Astrocyte (in vitro differentiated cells and primary cell): ENCODE measurements at regions not wholly inside any gene's neighbourhood (a gene's known extent, or its start where the extent isn't known, plus 50 kb on each side); places are given as distances from the start of the nearest gene placed in this dataset.

Experiments used
- DNase-seq: peaks from one replicate; pipeline ENCODE4 v3.0.0-alpha.2; 2010; ENCODE audit warnings: low read depth
- FAIRE-seq: peaks from 2 replicates; lab custom pipeline; 2011; peaks lifted over from hg19 to GRCh38; lab: Jason Lieb, UNC
- H2AFZ ChIP-seq: 2 replicates; pipeline ENCODE4 v1.6.0; 2012; ENCODE audit warnings: low read depth, low read length, inconsistent platforms
- H3K27ac ChIP-seq: 2 replicates; pipeline ENCODE4 v1.5.1; 2011; ENCODE audit warnings: low read depth, low read length, inconsistent platforms
- H3K27me3 ChIP-seq: 2 replicates; pipeline ENCODE4 v1.6.0; 2011; ENCODE audit warnings: low read length, inconsistent platforms; ENCODE audit not compliant: insufficient read depth
- H3K36me3 ChIP-seq: 2 replicates; pipeline ENCODE4 v1.5.1; 2011; ENCODE audit warnings: low read length, inconsistent platforms; ENCODE audit not compliant: insufficient read depth
- H3K4me1 ChIP-seq: 2 replicates; pipeline ENCODE4 v1.5.1; 2011; ENCODE audit warnings: low read length, inconsistent platforms; ENCODE audit not compliant: insufficient read depth
- H3K4me2 ChIP-seq: 2 replicates; pipeline ENCODE4 v1.6.0; 2012; ENCODE audit warnings: low read length, inconsistent platforms
- H3K4me3 ChIP-seq: 2 replicates; pipeline ENCODE4 v1.5.1; 2011; ENCODE audit warnings: low read depth, mild to moderate bottlenecking, low read length, inconsistent platforms; ENCODE audit not compliant: insufficient read depth
- H3K79me2 ChIP-seq: 2 replicates; pipeline ENCODE4 v1.6.0; 2012; ENCODE audit warnings: mild to moderate bottlenecking, low read length, inconsistent platforms; ENCODE audit not compliant: insufficient read depth
- H3K9ac ChIP-seq: 2 replicates; pipeline ENCODE4 v1.6.0; 2012; ENCODE audit warnings: mild to moderate bottlenecking, low read length, inconsistent platforms
- H3K9me3 ChIP-seq: 2 replicates; pipeline ENCODE4 v1.5.1; 2012; ENCODE audit warnings: low read depth, mild to moderate bottlenecking, low read length, inconsistent platforms; ENCODE audit not compliant: insufficient read depth
- H4K20me1 ChIP-seq: 2 replicates; pipeline ENCODE4 v1.6.0; 2012; ENCODE audit warnings: low read length, inconsistent platforms; ENCODE audit not compliant: insufficient read depth
- H3K27ac Mint-ChIP-seq: one replicate; pipeline ENCODE4 v1.8.0; 2021; ENCODE audit warnings: mild to moderate bottlenecking, mixed read lengths; ENCODE audit not compliant: unreplicated experiment
- H3K27me3 Mint-ChIP-seq: one replicate; pipeline ENCODE4 v1.8.0; 2021; ENCODE audit warnings: low read depth, mixed read lengths; ENCODE audit not compliant: unreplicated experiment
- H3K36me3 Mint-ChIP-seq: one replicate; pipeline ENCODE4 v1.8.0; 2021; ENCODE audit warnings: low read depth, mixed read lengths; ENCODE audit not compliant: unreplicated experiment
- H3K4me1 Mint-ChIP-seq: one replicate; pipeline ENCODE4 v1.8.0; 2021; ENCODE audit warnings: low read depth, mixed read lengths; ENCODE audit not compliant: unreplicated experiment
- H3K4me3 Mint-ChIP-seq: one replicate; pipeline ENCODE4 v1.8.0; 2021; ENCODE audit warnings: mild to moderate bottlenecking, moderate library complexity, mixed read lengths; ENCODE audit not compliant: unreplicated experiment
- H3K9me3 Mint-ChIP-seq: one replicate; pipeline ENCODE4 v1.8.0; 2021; ENCODE audit warnings: mild to moderate bottlenecking, mixed read lengths; ENCODE audit not compliant: unreplicated experiment
- EZH2 ChIP-seq: IDR thresholded peaks from 2 replicates; pipeline ENCODE4 v1.6.1; 2012; ENCODE audit warnings: mild to moderate bottlenecking, low read length, inconsistent platforms; ENCODE audit not compliant: insufficient read depth
- TF ChIP-seq, protein P1 (sequence below): IDR thresholded peaks from 2 replicates; pipeline ENCODE4 v1.5.1; 2011; ENCODE audit warnings: low read depth, mild to moderate bottlenecking, inconsistent platforms, low read length, moderate library complexity; ENCODE audit not compliant: insufficient read depth

DNA sequence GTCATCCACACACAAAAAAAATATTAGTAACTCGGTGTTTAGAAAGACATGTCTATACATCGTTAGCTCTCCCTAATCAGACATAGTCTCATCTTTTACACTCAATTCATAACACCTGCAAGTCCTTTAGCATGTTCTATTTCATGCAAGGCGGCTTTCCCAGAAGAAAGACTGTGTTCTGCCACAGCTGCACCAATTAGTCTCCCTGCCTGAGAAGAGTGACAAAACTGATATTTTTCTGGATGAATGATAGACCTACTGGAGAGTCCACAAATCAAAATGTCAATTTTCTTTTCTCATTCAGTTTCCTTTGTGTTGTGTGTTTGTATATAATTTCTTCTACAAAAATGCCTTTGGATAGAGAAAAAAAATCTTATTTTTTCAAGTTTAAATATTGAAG is 435.8 kb upstream of the EPHA3 start:
- no peak for FAIRE-seq
- H3K27ac ChIP-seq = no peak overlapping the region

DNA sequence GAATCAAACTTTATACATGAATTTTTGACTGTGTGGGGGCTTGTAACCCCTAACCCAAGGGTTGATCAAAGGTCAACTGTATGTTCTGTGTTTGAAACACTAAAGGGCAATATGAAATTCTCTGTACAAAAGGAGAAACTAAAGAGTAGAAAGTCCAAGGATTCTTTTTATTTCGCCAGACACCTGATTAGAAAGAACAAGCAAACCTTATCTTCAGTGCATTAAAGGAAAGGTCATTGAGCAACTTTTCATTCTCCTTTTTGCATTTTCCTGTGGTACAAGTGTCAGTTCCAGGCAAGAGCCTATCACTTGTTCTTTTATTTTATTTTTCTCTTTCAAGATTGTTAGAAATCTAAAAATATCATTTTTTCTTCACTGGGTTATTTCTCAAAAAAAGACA is 430.1 kb upstream of the EPHA3 start:
- Mint-ChIP-seq H3K36me3 (no peaks in the 10 kb centered on the region), H3K27me3 (no peaks in the 10 kb centered on the region), H3K27ac (no peak overlapping the region), H3K9me3 (peaks cover 3% of the 10 kb centered on the region), H3K4me1 (no peaks in the 10 kb centered on the region), H3K4me3 (no peak overlapping the region)
- Histone ChIP-seq H3K79me2 (no peaks in the 10 kb centered on the region), H3K4me3 (no peak overlapping the region), H3K9me3 (no peaks in the 10 kb centered on the region), H3K27ac (no peak overlapping the region), H3K4me2 (no peak overlapping the region), H3K9ac (no peak overlapping the region), H4K20me1 (no peaks in the 10 kb centered on the region), H2AFZ (no peak overlapping the region), H3K27me3 (no peaks in the 10 kb centered on the region), H3K4me1 (no peaks in the 10 kb centered on the region), H3K36me3 (no peaks in the 10 kb centered on the region)
- FAIRE-seq = no peak
- TF ChIP-seq, protein P1, sequence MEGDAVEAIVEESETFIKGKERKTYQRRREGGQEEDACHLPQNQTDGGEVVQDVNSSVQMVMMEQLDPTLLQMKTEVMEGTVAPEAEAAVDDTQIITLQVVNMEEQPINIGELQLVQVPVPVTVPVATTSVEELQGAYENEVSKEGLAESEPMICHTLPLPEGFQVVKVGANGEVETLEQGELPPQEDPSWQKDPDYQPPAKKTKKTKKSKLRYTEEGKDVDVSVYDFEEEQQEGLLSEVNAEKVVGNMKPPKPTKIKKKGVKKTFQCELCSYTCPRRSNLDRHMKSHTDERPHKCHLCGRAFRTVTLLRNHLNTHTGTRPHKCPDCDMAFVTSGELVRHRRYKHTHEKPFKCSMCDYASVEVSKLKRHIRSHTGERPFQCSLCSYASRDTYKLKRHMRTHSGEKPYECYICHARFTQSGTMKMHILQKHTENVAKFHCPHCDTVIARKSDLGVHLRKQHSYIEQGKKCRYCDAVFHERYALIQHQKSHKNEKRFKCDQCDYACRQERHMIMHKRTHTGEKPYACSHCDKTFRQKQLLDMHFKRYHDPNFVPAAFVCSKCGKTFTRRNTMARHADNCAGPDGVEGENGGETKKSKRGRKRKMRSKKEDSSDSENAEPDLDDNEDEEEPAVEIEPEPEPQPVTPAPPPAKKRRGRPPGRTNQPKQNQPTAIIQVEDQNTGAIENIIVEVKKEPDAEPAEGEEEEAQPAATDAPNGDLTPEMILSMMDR = no peak
- no peak for TF ChIP-seq EZH2
- no peak for DNase-seq

More for the DNA sequence above, 435.8 kb upstream of the EPHA3 start:
- TF ChIP-seq, protein P1 = no peak
- TF ChIP-seq EZH2 = no peak
- H3K4me1 Mint-ChIP-seq = no peaks in the 10 kb centered on the region
- H3K4me3 Mint-ChIP-seq = no peak overlapping the region
- Histone ChIP-seq H4K20me1 (no peaks in the 10 kb centered on the region), H3K79me2 (no peaks in the 10 kb centered on the region), H3K4me3 (no peak overlapping the region), H3K4me1 (no peaks in the 10 kb centered on the region), H2AFZ (no peak overlapping the region), H3K27me3 (no peaks in the 10 kb centered on the region), H3K36me3 (no peaks in the 10 kb centered on the region), H3K9ac (no peak overlapping the region), H3K9me3 (no peaks in the 10 kb centered on the region), H3K4me2 (no peak overlapping the region)
- no peaks in the 10 kb centered on the region for H3K36me3 Mint-ChIP-seq
- no peaks in the 10 kb centered on the region for H3K27me3 Mint-ChIP-seq
- DNase-seq = no peak
- H3K9me3 Mint-ChIP-seq = peaks cover 3% of the 10 kb centered on the region
- no peak overlapping the region for H3K27ac Mint-ChIP-seq

DNA sequence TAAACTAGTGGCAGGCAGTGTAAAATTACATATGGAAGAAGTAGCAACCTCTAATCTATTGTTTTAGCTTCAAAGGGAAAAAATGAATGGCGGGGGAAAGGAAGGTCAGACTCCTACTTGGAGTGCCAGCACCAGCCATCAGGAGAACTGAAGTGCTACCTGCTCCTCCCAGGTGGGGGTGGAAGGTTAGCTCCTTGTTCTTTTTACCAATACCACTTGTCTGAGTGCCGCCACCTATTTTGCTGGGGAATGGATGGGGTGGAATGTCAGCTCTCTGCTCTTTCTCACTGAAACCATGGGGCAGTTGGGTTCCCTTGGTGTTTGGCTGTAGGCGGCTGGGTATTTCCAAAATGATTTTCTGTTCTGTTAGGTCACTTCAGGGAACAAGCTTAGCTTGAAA is 428.7 kb upstream of the EPHA3 start:
- no peak overlapping the region for H3K27ac Mint-ChIP-seq
- Histone ChIP-seq H3K27ac (no peak overlapping the region), H3K4me3 (no peak overlapping the region), H3K9ac (no peak overlapping the region), H4K20me1 (no peaks in the 10 kb centered on the region), H2AFZ (no peak overlapping the region), H3K4me1 (no peaks in the 10 kb centered on the region), H3K9me3 (no peaks in the 10 kb centered on the region), H3K36me3 (no peaks in the 10 kb centered on the region), H3K79me2 (no peaks in the 10 kb centered on the region), H3K27me3 (no peaks in the 10 kb centered on the region), H3K4me2 (no peak overlapping the region)
- no peaks in the 10 kb centered on the region for H3K27me3 Mint-ChIP-seq
- H3K4me3 Mint-ChIP-seq = no peak overlapping the region
- no peak for FAIRE-seq
- TF ChIP-seq, protein P1 = no peak
- no peak for TF ChIP-seq EZH2
- H3K4me1 Mint-ChIP-seq = no peaks in the 10 kb centered on the region
- H3K9me3 Mint-ChIP-seq = peaks cover 3% of the 10 kb centered on the region
- no peak for DNase-seq
- H3K36me3 Mint-ChIP-seq = no peaks in the 10 kb centered on the region
